ENCODE measurements at regions not wholly inside any gene's neighbourhood (a gene's known extent, or its start where the extent isn't known, plus 50 kb on each side); places are given as distances from the start of the nearest gene placed in this dataset.

- Mint-ChIP-seq H3K4me1 (peaks cover 0 to 6% of the 10 kb centered on the region in 2 experiments; a peak in 2 of 4 replicates), H3K27ac (no peak overlapping the region), H3K27me3 (ENCODE audit: low read depth) (no peaks in the 10 kb centered on the region), H3K9me3 (no peaks in the 10 kb centered on the region), H3K36me3 (ENCODE audit: insufficient read depth in 1 of 3, low read depth in 3 of 3) (no peaks in the 10 kb centered on the region), H3K4me3 (no peak overlapping the region)
- no peak overlapping the region for H2BK120ac ChIP-seq (ENCODE audit: low read depth, low read length, poor library complexity, severe bottlenecking)
- no peaks in the 10 kb centered on the region for H3K9me3 ChIP-seq (ENCODE audit: control insufficient read depth, low read depth, low read length)
- no peaks in the 10 kb centered on the region for H3K79me2 ChIP-seq (ENCODE audit: insufficient read depth, low read length)
- no peak overlapping the region for H4K8ac ChIP-seq (replicated peaks; ENCODE audit: insufficient read length, low read depth, low read length)
- no peak overlapping the region for H2BK20ac ChIP-seq (ENCODE audit: low read depth, low read length, poor library complexity, severe bottlenecking)
- H4K91ac ChIP-seq (ENCODE audit: insufficient read length, low read depth, low read length) = no peak overlapping the region
- no peak overlapping the region for H2BK12ac ChIP-seq (ENCODE audit: insufficient read length, low read depth, low read length)
- no peak overlapping the region for H3T11ph ChIP-seq (ENCODE audit: low read length)
- H2AFZ ChIP-seq (ENCODE audit: low read length) = no peak overlapping the region
- no peaks in the 10 kb centered on the region for H3K79me1 ChIP-seq (ENCODE audit: insufficient read depth, low read depth, low read length, poor library complexity, severe bottlenecking)
- H3K27ac ChIP-seq (ENCODE audit: insufficient read length, low read depth, low read length) = no peak overlapping the region
- no peak overlapping the region for H4K5ac ChIP-seq (ENCODE audit: insufficient read length, low read depth, low read length)
- H3K4me1 ChIP-seq (ENCODE audit: insufficient read depth, low read length) = no peaks in the 10 kb centered on the region
- no peak overlapping the region for H3K9ac ChIP-seq (ENCODE audit: extremely low read depth, insufficient read length, low read length)
- H2BK5ac ChIP-seq (ENCODE audit: insufficient read length, low read length) = no peak overlapping the region
- H3K14ac ChIP-seq (ENCODE audit: insufficient read depth, low read length) = no peak overlapping the region
- no peak overlapping the region for H3K23ac ChIP-seq (ENCODE audit: insufficient read length, low read depth, low read length)
- no peak overlapping the region for H2AK5ac ChIP-seq (ENCODE audit: insufficient read length, low read length)
- no peak overlapping the region for H3K4ac ChIP-seq (ENCODE audit: low read depth, low read length)
- no CpG with 5 or more reads among the region's 2 CpGs for WGBS (ENCODE audit: extremely low coverage, insufficient read length, low lambda C conversion rate)
- H3K4me2 ChIP-seq (ENCODE audit: insufficient read depth, insufficient read length, low read length) = no peak overlapping the region
- DNase-seq = no peak
- H2BK15ac ChIP-seq (ENCODE audit: low read depth, low read length) = no peak overlapping the region
- no peaks in the 10 kb centered on the region for H3K23me2 ChIP-seq (ENCODE audit: insufficient read length, low read depth, low read length, poor library complexity, severe bottlenecking)
- no peaks in the 10 kb centered on the region for H3K27me3 ChIP-seq (ENCODE audit: insufficient read depth, low read length)
- no peak for TF ChIP-seq CTCF (conservative IDR thresholded peaks at IDR 0.05)
- H3K56ac ChIP-seq (ENCODE audit: insufficient read length, low read depth, low read length) = no peak overlapping the region
- no peaks in the 10 kb centered on the region for H4K20me1 ChIP-seq (ENCODE audit: control insufficient read depth, insufficient read depth, insufficient read length)
- no peak overlapping the region for H3K18ac ChIP-seq (ENCODE audit: insufficient read length, low read depth, low read length)
These were observed 158.0 kb downstream of the SDHAF3 start for GRCh38 chr7:97275475-97275874.
